ENCODE measurements at regions not wholly inside any gene's neighbourhood (a gene's known extent, or its start where the extent isn't known, plus 50 kb on each side); places are given as distances from the start of the nearest gene placed in this dataset.

- no peak for DNase-seq
- in situ Hi-C loops (cut with HindIII; ENCODE audit: low pct_ligation_motif_present, low pct_unique_long_range_greater_than_20kb, low sequenced_read_pairs) = no loop called here
Measured at GRCh38 chr5:158375531-158375930, 516.6 kb upstream of the CLINT1 start.

- in situ Hi-C loops (cut with HindIII; ENCODE audit: low pct_ligation_motif_present, low pct_unique_long_range_greater_than_20kb, low sequenced_read_pairs) = no loop called here
- DNase-seq = no peak
Measured at GRCh38 chr5:158373608-158374395, 514.9 kb upstream of the CLINT1 start.

GRCh38 chr5:158369241-158369640, 510.3 kb upstream of the CLINT1 start:
- in situ Hi-C loops (cut with HindIII; ENCODE audit: low pct_ligation_motif_present, low pct_unique_long_range_greater_than_20kb, low sequenced_read_pairs) = no loop called here
- no peak for DNase-seq

- no peak for DNase-seq
- in situ Hi-C loops (cut with HindIII; ENCODE audit: low pct_ligation_motif_present, low pct_unique_long_range_greater_than_20kb, low sequenced_read_pairs) = no loop called here
Measured at GRCh38 chr5:158368686-158369085, 509.7 kb upstream of the CLINT1 start.

GRCh38 chr5:158364367-158364766, 505.4 kb upstream of the CLINT1 start:
- in situ Hi-C loops (cut with HindIII; ENCODE audit: low pct_ligation_motif_present, low pct_unique_long_range_greater_than_20kb, low sequenced_read_pairs) = no loop called here
- DNase-seq = no peak

GRCh38 chr5:158354958-158355357, 496.0 kb upstream of the CLINT1 start:
- DNase-seq = no peak
- in situ Hi-C loops (cut with HindIII; ENCODE audit: low pct_ligation_motif_present, low pct_unique_long_range_greater_than_20kb, low sequenced_read_pairs) = no loop called here

- no peak for DNase-seq
- in situ Hi-C loops (cut with HindIII; ENCODE audit: low pct_ligation_motif_present, low pct_unique_long_range_greater_than_20kb, low sequenced_read_pairs) = no loop called here
Measured at GRCh38 chr5:158351485-158352125, 492.7 kb upstream of the CLINT1 start.

GRCh38 chr5:158349987-158350386, 491.0 kb upstream of the CLINT1 start:
- in situ Hi-C loops (cut with HindIII; ENCODE audit: low pct_ligation_motif_present, low pct_unique_long_range_greater_than_20kb, low sequenced_read_pairs) = no loop called here
- DNase-seq = no peak

- DNase-seq = no peak
- in situ Hi-C loops (cut with HindIII; ENCODE audit: low pct_ligation_motif_present, low pct_unique_long_range_greater_than_20kb, low sequenced_read_pairs) = no loop called here
Measured at GRCh38 chr5:158344376-158344775, 485.4 kb upstream of the CLINT1 start.

GRCh38 chr5:158340608-158341007, 481.7 kb upstream of the CLINT1 start:
- in situ Hi-C loops (cut with HindIII; ENCODE audit: low pct_ligation_motif_present, low pct_unique_long_range_greater_than_20kb, low sequenced_read_pairs) = no loop called here

GRCh38 chr5:158326256-158326655, 467.3 kb upstream of the CLINT1 start:
- no peak for DNase-seq
- in situ Hi-C loops (cut with HindIII; ENCODE audit: low pct_ligation_motif_present, low pct_unique_long_range_greater_than_20kb, low sequenced_read_pairs) = no loop called here

More at GRCh38 chr5:158340608-158341007, 481.7 kb upstream of the CLINT1 start:
- DNase-seq = no peak

GRCh38 chr5:158324236-158324635, 465.3 kb upstream of the CLINT1 start:
- in situ Hi-C loops (cut with HindIII; ENCODE audit: low pct_ligation_motif_present, low pct_unique_long_range_greater_than_20kb, low sequenced_read_pairs) = no loop called here
- no peak for DNase-seq

- in situ Hi-C loops (cut with HindIII; ENCODE audit: low pct_ligation_motif_present, low pct_unique_long_range_greater_than_20kb, low sequenced_read_pairs) = no loop called here
- DNase-seq = no peak
Measured at GRCh38 chr5:158322620-158323019, 463.7 kb upstream of the CLINT1 start.

- in situ Hi-C loops (cut with HindIII; ENCODE audit: low pct_ligation_motif_present, low pct_unique_long_range_greater_than_20kb, low sequenced_read_pairs) = no loop called here
- no peak for DNase-seq
Measured at GRCh38 chr5:158320934-158321333, 462.0 kb upstream of the CLINT1 start.

GRCh38 chr5:158320178-158320674, 461.3 kb upstream of the CLINT1 start:
- in situ Hi-C loops (cut with HindIII; ENCODE audit: low pct_ligation_motif_present, low pct_unique_long_range_greater_than_20kb, low sequenced_read_pairs) = no loop called here
- DNase-seq = no peak

GRCh38 chr5:158317507-158317906, 458.6 kb upstream of the CLINT1 start:
- in situ Hi-C loops (cut with HindIII; ENCODE audit: low pct_ligation_motif_present, low pct_unique_long_range_greater_than_20kb, low sequenced_read_pairs) = no loop called here
- DNase-seq = no peak

- no peak for DNase-seq
- in situ Hi-C loops (cut with HindIII; ENCODE audit: low pct_ligation_motif_present, low pct_unique_long_range_greater_than_20kb, low sequenced_read_pairs) = no loop called here
Measured at GRCh38 chr5:158313733-158314464, 455.0 kb upstream of the CLINT1 start.

- in situ Hi-C loops (cut with HindIII; ENCODE audit: low pct_ligation_motif_present, low pct_unique_long_range_greater_than_20kb, low sequenced_read_pairs) = no loop called here
- DNase-seq = no peak
Measured at GRCh38 chr5:158313027-158313732, 454.2 kb upstream of the CLINT1 start.

Measured in ACHN (cell line).